ENCODE measurements at regions not wholly inside any gene's neighbourhood (a gene's known extent, or its start where the extent isn't known, plus 50 kb on each side); places are given as distances from the start of the nearest gene placed in this dataset.

DNA sequence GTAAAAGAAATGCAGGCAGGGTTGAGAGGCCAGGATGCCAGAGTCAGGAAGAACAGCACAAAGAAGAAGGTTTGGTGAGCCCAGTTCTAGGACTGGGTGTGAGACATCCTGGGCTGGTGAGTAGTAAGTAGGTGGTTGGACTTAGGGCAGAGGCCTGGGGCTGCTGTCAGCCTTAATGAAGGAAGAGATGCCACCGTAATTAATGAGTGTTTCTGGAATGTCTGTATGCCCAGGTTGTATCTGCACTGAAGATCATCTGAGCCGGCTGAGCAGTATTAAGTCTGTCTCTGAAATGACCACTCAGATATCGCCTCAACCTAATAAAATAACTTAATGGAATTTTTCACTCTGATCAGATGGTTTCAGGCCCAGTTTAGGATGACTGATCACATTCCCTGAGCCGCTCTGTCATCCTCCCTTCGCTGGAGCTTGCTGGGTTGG, 532.9 kb upstream of the IL12A start:
- no TSS peak for BruUV-seq (replicated peaks)
- intact Hi-C loops (cut with micrococcal nuclease; ENCODE audit: unreplicated experiment): no loop called here
- H2AFZ ChIP-seq (ENCODE audit: low read length): no peak overlapping the region
- no peak overlapping the region for H3K4me2 ChIP-seq (ENCODE audit: low read length)
- no peaks in the 10 kb centered on the region for H3K79me2 ChIP-seq (ENCODE audit: insufficient read depth, low read depth, low read length)
- ChIA-PET POLR2A (no interaction called here), CTCF (ENCODE audit: unreplicated experiment) (no interaction called here)
- H3K27ac ChIP-seq (ENCODE audit: low read depth, low read length, poor library complexity, severe bottlenecking): no peak overlapping the region
- H3K4me3 ChIP-seq (ENCODE audit: low read depth, low read length, poor library complexity, severe bottlenecking): no peak overlapping the region
- DNase-seq (ENCODE audit: low spot score): no peak
- H3K36me3 ChIP-seq (ENCODE audit: insufficient read depth, low read length): no peaks in the 10 kb centered on the region
- H3K9me3 ChIP-seq (ENCODE audit: low read length): no peaks in the 10 kb centered on the region
- TF ChIP-seq EZH2phosphoT487 (IDR thresholded peaks at IDR 0.05; ENCODE audit: borderline replicate concordance, low read depth, low read length): no peak
- TF ChIP-seq, protein P1, sequence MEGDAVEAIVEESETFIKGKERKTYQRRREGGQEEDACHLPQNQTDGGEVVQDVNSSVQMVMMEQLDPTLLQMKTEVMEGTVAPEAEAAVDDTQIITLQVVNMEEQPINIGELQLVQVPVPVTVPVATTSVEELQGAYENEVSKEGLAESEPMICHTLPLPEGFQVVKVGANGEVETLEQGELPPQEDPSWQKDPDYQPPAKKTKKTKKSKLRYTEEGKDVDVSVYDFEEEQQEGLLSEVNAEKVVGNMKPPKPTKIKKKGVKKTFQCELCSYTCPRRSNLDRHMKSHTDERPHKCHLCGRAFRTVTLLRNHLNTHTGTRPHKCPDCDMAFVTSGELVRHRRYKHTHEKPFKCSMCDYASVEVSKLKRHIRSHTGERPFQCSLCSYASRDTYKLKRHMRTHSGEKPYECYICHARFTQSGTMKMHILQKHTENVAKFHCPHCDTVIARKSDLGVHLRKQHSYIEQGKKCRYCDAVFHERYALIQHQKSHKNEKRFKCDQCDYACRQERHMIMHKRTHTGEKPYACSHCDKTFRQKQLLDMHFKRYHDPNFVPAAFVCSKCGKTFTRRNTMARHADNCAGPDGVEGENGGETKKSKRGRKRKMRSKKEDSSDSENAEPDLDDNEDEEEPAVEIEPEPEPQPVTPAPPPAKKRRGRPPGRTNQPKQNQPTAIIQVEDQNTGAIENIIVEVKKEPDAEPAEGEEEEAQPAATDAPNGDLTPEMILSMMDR (conservative IDR thresholded peaks at IDR 0.05; ENCODE audit: low read length): no peak
- no peaks in the 10 kb centered on the region for H3K4me1 ChIP-seq (ENCODE audit: insufficient read depth, low read length, poor library complexity, severe bottlenecking)
- no peaks in the 10 kb centered on the region; the same call in 1 of the 2 replicates for H4K20me1 ChIP-seq (ENCODE audit: insufficient read depth, low read length)
- no peaks in the 10 kb centered on the region for H3K9me2 ChIP-seq (ENCODE audit: insufficient read depth, low read length)

DNA sequence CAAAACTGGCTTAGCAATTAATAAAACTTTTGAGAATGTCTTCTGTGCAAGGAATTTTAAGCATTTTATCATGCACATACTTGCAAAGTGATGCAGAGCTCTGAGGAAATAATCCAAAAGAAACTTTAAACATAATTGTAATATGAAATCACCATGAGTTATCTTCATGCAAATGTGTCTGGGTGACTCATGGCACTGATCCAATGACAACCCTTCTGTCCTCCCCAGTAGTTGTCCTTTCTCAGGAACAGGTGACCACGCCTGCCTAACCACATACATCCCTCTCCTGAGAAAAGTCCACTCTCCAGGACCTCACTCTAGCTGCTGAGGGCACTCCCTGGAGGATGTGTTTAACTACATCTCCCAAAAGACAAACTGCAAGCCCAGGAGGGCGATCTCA, 530.6 kb upstream of the IL12A start:
- H3K4me1 ChIP-seq (ENCODE audit: insufficient read depth, low read length, poor library complexity, severe bottlenecking): no peaks in the 10 kb centered on the region
- H3K4me3 ChIP-seq (ENCODE audit: low read depth, low read length, poor library complexity, severe bottlenecking): no peak overlapping the region
- ChIA-PET CTCF (ENCODE audit: unreplicated experiment) (no interaction called here), POLR2A (interaction anchor here (1.0 kb wide), 1 partner anchor 15 kb away, joined by 3 read pairs; no protein-coding TSS in a partner anchor)
- TF ChIP-seq, protein P1 (conservative IDR thresholded peaks at IDR 0.05; ENCODE audit: low read length): no peak
- TF ChIP-seq EZH2phosphoT487 (IDR thresholded peaks at IDR 0.05; ENCODE audit: borderline replicate concordance, low read depth, low read length): no peak
- no peak overlapping the region for H3K4me2 ChIP-seq (ENCODE audit: low read length)
- no peak overlapping the region for H2AFZ ChIP-seq (ENCODE audit: low read length)
- H3K27ac ChIP-seq (ENCODE audit: low read depth, low read length, poor library complexity, severe bottlenecking): no peak overlapping the region
- intact Hi-C loops (cut with micrococcal nuclease; ENCODE audit: unreplicated experiment): no loop called here
- H4K20me1 ChIP-seq (ENCODE audit: insufficient read depth, low read length): no peaks in the 10 kb centered on the region; the same call in 1 of the 2 replicates
- no TSS peak for BruUV-seq (replicated peaks)
- no peak for DNase-seq (ENCODE audit: low spot score)
- H3K79me2 ChIP-seq (ENCODE audit: insufficient read depth, low read depth, low read length): no peaks in the 10 kb centered on the region
- no peaks in the 10 kb centered on the region for H3K36me3 ChIP-seq (ENCODE audit: insufficient read depth, low read length)
- H3K9me2 ChIP-seq (ENCODE audit: insufficient read depth, low read length): no peaks in the 10 kb centered on the region
- H3K9me3 ChIP-seq (ENCODE audit: low read length): no peaks in the 10 kb centered on the region

DNA sequence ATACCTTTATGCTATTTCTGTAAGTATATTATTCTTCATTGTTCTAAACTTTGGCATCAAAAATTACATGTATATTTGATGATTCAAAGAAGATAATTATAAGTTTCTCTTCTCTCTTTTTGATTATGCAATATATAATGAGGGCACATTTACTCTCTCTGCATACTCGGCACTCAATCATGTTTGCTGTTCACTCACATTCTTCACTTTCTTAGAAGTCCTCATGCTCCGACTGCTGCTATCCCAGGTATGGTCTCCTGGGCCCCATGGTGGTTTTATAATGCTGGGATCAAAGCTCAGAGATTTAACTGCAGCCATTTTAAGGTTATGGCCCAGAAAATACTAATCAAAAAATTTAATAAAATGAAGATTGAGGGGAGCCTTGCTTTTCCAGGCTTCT, 529.7 kb upstream of the IL12A start:
- DNase-seq (ENCODE audit: low spot score): no peak
- CTCF ChIA-PET (ENCODE audit: unreplicated experiment): no interaction called here
- H3K9me3 ChIP-seq (ENCODE audit: low read length): no peaks in the 10 kb centered on the region

More for the DNA sequence above, 529.7 kb upstream of the IL12A start:
- no peak overlapping the region for H3K4me3 ChIP-seq (ENCODE audit: low read depth, low read length, poor library complexity, severe bottlenecking)
- no peak overlapping the region for H3K27ac ChIP-seq (ENCODE audit: low read depth, low read length, poor library complexity, severe bottlenecking)
- H3K36me3 ChIP-seq (ENCODE audit: insufficient read depth, low read length): no peaks in the 10 kb centered on the region
- no peaks in the 10 kb centered on the region for H3K9me2 ChIP-seq (ENCODE audit: insufficient read depth, low read length)
- POLR2A ChIA-PET: no interaction called here
- no peak overlapping the region for H3K4me2 ChIP-seq (ENCODE audit: low read length)
- intact Hi-C loops (cut with micrococcal nuclease; ENCODE audit: unreplicated experiment): no loop called here
- BruUV-seq (replicated peaks): no TSS peak
- H3K4me1 ChIP-seq (ENCODE audit: insufficient read depth, low read length, poor library complexity, severe bottlenecking): no peaks in the 10 kb centered on the region
- no peaks in the 10 kb centered on the region; the same call in 1 of the 2 replicates for H4K20me1 ChIP-seq (ENCODE audit: insufficient read depth, low read length)
- no peak for TF ChIP-seq EZH2phosphoT487 (IDR thresholded peaks at IDR 0.05; ENCODE audit: borderline replicate concordance, low read depth, low read length)
- TF ChIP-seq, protein P1 (conservative IDR thresholded peaks at IDR 0.05; ENCODE audit: low read length): no peak
- no peaks in the 10 kb centered on the region for H3K79me2 ChIP-seq (ENCODE audit: insufficient read depth, low read depth, low read length)
- no peak overlapping the region for H2AFZ ChIP-seq (ENCODE audit: low read length)

Data from OCI-LY7 (cell line).